Upper lobe of right lung (tissue), 1 donor: ENCODE measurements at regions not wholly inside any gene's neighbourhood (a gene's known extent, or its start where the extent isn't known, plus 50 kb on each side); places are given as distances from the start of the nearest gene placed in this dataset.
"Not testable (repeated sequence)": the region's sequence is repeated elsewhere in the genome, so short reads cannot be mapped to it uniquely, and the experiment has no call there.

Experiments
- ATAC-seq: fragments of 200-7000 bp; cut with Tn5 transposase; one replicate; pipeline ENCODE4 v1.9.1; 2020; ENCODE audit warnings: mild to moderate bottlenecking, moderate library complexity
- DNase-seq: peaks from one replicate; pipeline ENCODE4 v3.0.0-alpha.2; 2020
- H3K27ac ChIP-seq: fragments of 200-600 bp; one replicate; pipeline ENCODE4 v1.8.0; 2022
- H3K27me3 ChIP-seq: fragments of 200-600 bp; one replicate; pipeline ENCODE4 v1.8.0; 2022; ENCODE audit warnings: mild to moderate bottlenecking
- H3K36me3 ChIP-seq: fragments of 200-600 bp; one replicate; pipeline ENCODE4 v1.8.0; 2022
- H3K4me1 ChIP-seq: fragments of 200-600 bp; one replicate; pipeline ENCODE4 v1.8.0; 2022
- H3K4me3 ChIP-seq: fragments of 200-600 bp; one replicate; pipeline ENCODE4 v1.8.0; 2022; ENCODE audit warnings: mild to moderate bottlenecking
- H3K9me3 ChIP-seq: fragments of 200-600 bp; one replicate; pipeline ENCODE4 v1.8.0; 2022
- CTCF ChIP-seq: fragments of 200-600 bp; IDR thresholded peaks from one replicate; pipeline ENCODE4 v1.8.0; 2022; ENCODE audit warnings: antibody characterized with exemption
- intact Hi-C: fragments of 100-400 bp; cut with DNase I; formaldehyde crosslinking; loops from one replicate; pipeline ENCODE4 v1.11.0; 2022
- donor health status: DM: no; HTN: yes; CAD: no; lungs with severe emphysema.

GRCh38 chr7:142571581-142571980, 177.7 kb upstream of the PRSS1 start:
- ATAC-seq: no peak
- Histone ChIP-seq H3K27me3 (no peaks in the 10 kb centered on the region), H3K4me1 (no peaks in the 10 kb centered on the region), H3K27ac (no peak overlapping the region), H3K4me3 (no peak overlapping the region), H3K9me3 (no peaks in the 10 kb centered on the region), H3K36me3 (no peaks in the 10 kb centered on the region)
- no peak for DNase-seq
- intact Hi-C loops: no loop called here
- TF ChIP-seq CTCF: no peak

GRCh38 chr7:142569851-142570250, 179.4 kb upstream of the PRSS1 start:
- no peaks in the 10 kb centered on the region for H3K27me3 ChIP-seq
- DNase-seq: no peak
- H3K4me1 ChIP-seq: no peaks in the 10 kb centered on the region
- H3K9me3 ChIP-seq: no peaks in the 10 kb centered on the region
- intact Hi-C loops: no loop called here
- H3K27ac ChIP-seq: no peak overlapping the region
- ATAC-seq: no peak
- TF ChIP-seq CTCF: no peak
- H3K4me3 ChIP-seq: no peak overlapping the region
- no peaks in the 10 kb centered on the region for H3K36me3 ChIP-seq

GRCh38 chr7:142568435-142569097, 180.7 kb upstream of the PRSS1 start:
- no peak overlapping the region for H3K4me3 ChIP-seq
- H3K36me3 ChIP-seq: no peaks in the 10 kb centered on the region
- DNase-seq (no peak), ATAC-seq (no peak)
- H3K27me3 ChIP-seq: no peaks in the 10 kb centered on the region
- intact Hi-C loops: no loop called here
- TF ChIP-seq CTCF: no peak
- H3K27ac ChIP-seq: no peak overlapping the region
- no peaks in the 10 kb centered on the region for H3K9me3 ChIP-seq
- no peaks in the 10 kb centered on the region for H3K4me1 ChIP-seq

GRCh38 chr7:142567201-142568075, 181.8 kb upstream of the PRSS1 start:
- TF ChIP-seq CTCF: no peak
- Histone ChIP-seq H3K27ac (no peak overlapping the region), H3K4me3 (no peak overlapping the region), H3K4me1 (no peaks in the 10 kb centered on the region), H3K36me3 (no peaks in the 10 kb centered on the region), H3K27me3 (no peaks in the 10 kb centered on the region), H3K9me3 (no peaks in the 10 kb centered on the region)
- no peak for ATAC-seq
- intact Hi-C loops: no loop called here
- DNase-seq: no peak

- no peaks in the 10 kb centered on the region for H3K4me1 ChIP-seq
- no peaks in the 10 kb centered on the region for H3K9me3 ChIP-seq
- no peaks in the 10 kb centered on the region for H3K36me3 ChIP-seq
- H3K27me3 ChIP-seq: peaks cover 9% of the 10 kb centered on the region
- intact Hi-C loops: no loop called here
- no peak for DNase-seq
- H3K27ac ChIP-seq: no peak overlapping the region
- ATAC-seq: no peak
- TF ChIP-seq CTCF: no peak
- no peak overlapping the region for H3K4me3 ChIP-seq
These were observed 183.0 kb upstream of the PRSS1 start for GRCh38 chr7:142566271-142566670.

GRCh38 chr7:142564125-142564524, 185.1 kb upstream of the PRSS1 start:
- DNase-seq, H3K36me3 ChIP-seq, H3K4me1 ChIP-seq, intact Hi-C loops, H3K4me3 ChIP-seq, H3K9me3 ChIP-seq, H3K27ac ChIP-seq, ATAC-seq, H3K27me3 ChIP-seq: not testable (repeated sequence)
